DND-41 (cell line): ENCODE measurements at regions not wholly inside any gene's neighbourhood (a gene's known extent, or its start where the extent isn't known, plus 50 kb on each side); places are given as distances from the start of the nearest gene placed in this dataset.

Experiments used
- ATAC-seq: fragments of 200-7000 bp; cut with Tn5 transposase; 3 replicates; pipeline ENCODE4 v1.9.1; 2021; ENCODE audit warnings: low read depth; ENCODE audit not compliant: insufficient read depth
- DNase-seq: peaks from one replicate; pipeline ENCODE4 v3.0.0-alpha.2; 2020
- H2AFZ ChIP-seq: 2 replicates; pipeline ENCODE4 v1.6.0; 2012; ENCODE audit warnings: low read depth, low read length
- H3K27ac ChIP-seq: 2 replicates; pipeline ENCODE4 v1.5.1; 2012; ENCODE audit warnings: low read length, inconsistent platforms
- H3K27me3 ChIP-seq: fragments of 200-600 bp; sonication (generic); 2 replicates; pipeline ENCODE4 v1.6.0; 2012; ENCODE audit warnings: low read length, mild to moderate bottlenecking, inconsistent platforms; ENCODE audit not compliant: insufficient read depth, poor library complexity
- H3K36me3 ChIP-seq: 2 replicates; pipeline ENCODE4 v1.5.1; 2012; ENCODE audit warnings: low read length, inconsistent platforms; ENCODE audit not compliant: insufficient read depth
- H3K4me1 ChIP-seq: 2 replicates; pipeline ENCODE4 v1.5.1; 2012; ENCODE audit warnings: mild to moderate bottlenecking, low read length; ENCODE audit not compliant: insufficient read depth
- H3K4me2 ChIP-seq: 2 replicates; pipeline ENCODE4 v1.6.0; 2012; ENCODE audit warnings: mild to moderate bottlenecking, moderate library complexity, low read length, inconsistent platforms; ENCODE audit not compliant: insufficient read depth
- H3K4me3 ChIP-seq, 2 experiments: fragments of 200-600 bp in 1 of 2; shearing (Covaris generic) in 1 of 2; 2 replicates each; pipeline ENCODE4 v1.5.1; 2012 to 2016; ENCODE audit warnings: inconsistent platforms in 2 of 2, low read length in 2 of 2, mild to moderate bottlenecking in 2 of 2, low read depth in 1 of 2, moderate library complexity in 1 of 2
- H3K79me2 ChIP-seq: 2 replicates; pipeline ENCODE4 v1.6.0; 2012; ENCODE audit warnings: low read length, inconsistent platforms; ENCODE audit not compliant: insufficient read depth
- H3K9ac ChIP-seq: 2 replicates; pipeline ENCODE4 v1.6.0; 2012; ENCODE audit warnings: low read depth, mild to moderate bottlenecking, inconsistent platforms, low read length, moderate library complexity
- H3K9me3 ChIP-seq: 2 replicates; pipeline ENCODE4 v1.5.1; 2012; ENCODE audit warnings: low read length, moderate library complexity, mild to moderate bottlenecking, inconsistent platforms; ENCODE audit not compliant: insufficient read depth, severe bottlenecking
- H4K20me1 ChIP-seq: 2 replicates; pipeline ENCODE4 v1.6.0; 2012; ENCODE audit warnings: low read length; ENCODE audit not compliant: insufficient read depth
- CTCF ChIP-seq: IDR thresholded peaks from 2 replicates; pipeline ENCODE4 v1.5.1; 2012; ENCODE audit warnings: borderline replicate concordance, low read length, moderate library complexity, mild to moderate bottlenecking; ENCODE audit not compliant: poor library complexity, severe bottlenecking; ENCODE audit errors: extremely low read depth
- EZH2 ChIP-seq: IDR thresholded peaks from 3 replicates; pipeline ENCODE4 v1.6.1; 2012; ENCODE audit warnings: borderline replicate concordance, low read depth, mild to moderate bottlenecking, moderate library complexity, low read length, inconsistent platforms; ENCODE audit not compliant: severe bottlenecking

GRCh38 chr16:85978291-85978775 is 79.4 kb downstream of the IRF8 start:
- Histone ChIP-seq H3K9me3 (peaks cover 5% of the 10 kb centered on the region), H3K9ac (no peak overlapping the region), H3K4me2 (no peak overlapping the region), H3K27me3 (peaks cover under 1% of the 10 kb centered on the region), H3K36me3 (no peaks in the 10 kb centered on the region), H3K4me3 (no peak overlapping the region), H3K79me2 (no peaks in the 10 kb centered on the region), H2AFZ (no peak overlapping the region), H3K27ac (no peak overlapping the region), H3K4me1 (no peaks in the 10 kb centered on the region), H4K20me1 (no peaks in the 10 kb centered on the region)
- TF ChIP-seq CTCF (no peak), EZH2 (no peak)
- no peak for ATAC-seq
- DNase-seq: no peak

GRCh38 chr16:85978976-85979375 is 80.0 kb downstream of the IRF8 start:
- TF ChIP-seq EZH2: no peak
- TF ChIP-seq CTCF: no peak
- DNase-seq: no peak
- H4K20me1 ChIP-seq: no peaks in the 10 kb centered on the region
- no peak overlapping the region for H3K4me2 ChIP-seq
- H3K27me3 ChIP-seq: peaks cover 5% of the 10 kb centered on the region
- H3K4me3 ChIP-seq: no peak overlapping the region
- H3K9me3 ChIP-seq: peaks cover 4% of the 10 kb centered on the region
- no peak for ATAC-seq
- H3K27ac ChIP-seq: no peak overlapping the region
- no peaks in the 10 kb centered on the region for H3K36me3 ChIP-seq
- H3K9ac ChIP-seq: no peak overlapping the region
- H2AFZ ChIP-seq: no peak overlapping the region
- no peaks in the 10 kb centered on the region for H3K79me2 ChIP-seq
- no peaks in the 10 kb centered on the region for H3K4me1 ChIP-seq

GRCh38 chr16:85979605-85980004 is 80.6 kb downstream of the IRF8 start:
- ATAC-seq (no peak), DNase-seq (no peak)
- TF ChIP-seq CTCF (no peak), EZH2 (no peak)
- Histone ChIP-seq H3K79me2 (no peaks in the 10 kb centered on the region), H3K4me3 (no peak overlapping the region), H3K4me1 (no peaks in the 10 kb centered on the region), H2AFZ (no peak overlapping the region), H3K36me3 (no peaks in the 10 kb centered on the region), H3K9me3 (no peaks in the 10 kb centered on the region), H3K9ac (no peak overlapping the region), H3K27me3 (peaks cover 7% of the 10 kb centered on the region), H3K27ac (no peak overlapping the region), H3K4me2 (no peak overlapping the region), H4K20me1 (no peaks in the 10 kb centered on the region)

GRCh38 chr16:85980686-85981085 is 81.7 kb downstream of the IRF8 start:
- no peak for DNase-seq
- no peaks in the 10 kb centered on the region for H3K9me3 ChIP-seq
- no peak for ATAC-seq
- no peaks in the 10 kb centered on the region for H3K4me1 ChIP-seq
- H3K4me3 ChIP-seq: no peak overlapping the region
- no peak overlapping the region for H3K4me2 ChIP-seq
- no peak for TF ChIP-seq CTCF
- TF ChIP-seq EZH2: no peak
- H3K79me2 ChIP-seq: no peaks in the 10 kb centered on the region
- H3K36me3 ChIP-seq: no peaks in the 10 kb centered on the region
- H3K27me3 ChIP-seq: peaks cover 7% of the 10 kb centered on the region
- H2AFZ ChIP-seq: no peak overlapping the region
- H3K27ac ChIP-seq: no peak overlapping the region
- H3K9ac ChIP-seq: no peak overlapping the region
- H4K20me1 ChIP-seq: no peaks in the 10 kb centered on the region
